ENCODE measurements at regions not wholly inside any gene's neighbourhood (a gene's known extent, or its start where the extent isn't known, plus 50 kb on each side); places are given as distances from the start of the nearest gene placed in this dataset.

- ChIA-PET POLR2A (no interaction called here), CTCF (no interaction called here)
- DNase-seq = no peak
- H3K27me3 Mint-ChIP-seq = peaks cover 0 to 2% of the 10 kb centered on the region in 2 donors
- no peak for ATAC-seq (replicated peaks in 1 of 4)
- H3K4me3 Mint-ChIP-seq = no peak overlapping the region
- Histone ChIP-seq H3K27ac (ENCODE audit: low read length) (no peak overlapping the region), H3K9me3 (no peaks in the 10 kb centered on the region), H3K4me1 (ENCODE audit: control insufficient read depth in 1 of 2, extremely low read depth in 1 of 2, insufficient read depth in 2 of 2, low read length in 2 of 2) (peaks cover 0 to 6% of the 10 kb centered on the region in 2 experiments), H3K36me3 (ENCODE audit: control insufficient read depth in 2 of 2, extremely low read depth in 1 of 2, insufficient read depth in 1 of 2, low read length in 1 of 2) (no peaks in the 10 kb centered on the region), H3K4me3 (ENCODE audit: control insufficient read depth in 1 of 2, extremely low read depth in 1 of 2, low read length in 1 of 2) (no peak overlapping the region), H3K27me3 (replicated peaks in 1 of 2; ENCODE audit: control insufficient read depth in 2 of 2, extremely low read depth in 1 of 2, insufficient read depth in 2 of 2, low read length in 1 of 2) (no peaks in the 10 kb centered on the region)
- WGBS (ENCODE audit: insufficient coverage) = no CpG with 5 or more reads among the region's 2 CpGs
- no peak overlapping the region for H3K27ac Mint-ChIP-seq
- H3K9me3 Mint-ChIP-seq = no peaks in the 10 kb centered on the region
- H3K36me3 Mint-ChIP-seq = no peaks in the 10 kb centered on the region
- H3K4me1 Mint-ChIP-seq = peaks cover 0 to 15% (median 12%) of the 10 kb centered on the region in 3 donors
Measured at GRCh38 chr14:97350415-97350814, 553.2 kb downstream of the VRK1 start.

GRCh38 chr14:97350894-97351731, 553.9 kb downstream of the VRK1 start:
- WGBS (ENCODE audit: insufficient coverage) = 66% methylated on average over 5 of the region's 7 CpGs
- H3K4me3 ChIP-seq (ENCODE audit: control insufficient read depth in 1 of 2, extremely low read depth in 1 of 2, low read length in 1 of 2) = no peak overlapping the region
- H3K4me1 Mint-ChIP-seq = peaks cover 0 to 15% (median 12%) of the 10 kb centered on the region in 3 donors
- H3K27ac Mint-ChIP-seq = no peak overlapping the region
- no peaks in the 10 kb centered on the region for H3K9me3 ChIP-seq
- no peak overlapping the region for H3K27ac ChIP-seq (ENCODE audit: low read length)
- no peaks in the 10 kb centered on the region for H3K36me3 ChIP-seq (ENCODE audit: control insufficient read depth in 2 of 2, extremely low read depth in 1 of 2, insufficient read depth in 1 of 2, low read length in 1 of 2)
- no peaks in the 10 kb centered on the region for H3K36me3 Mint-ChIP-seq
- DNase-seq (peak in 2 of 35 experiments; percentile 0 to 15), ATAC-seq (replicated peaks in 1 of 4) (no peak)
- no peaks in the 10 kb centered on the region for H3K27me3 Mint-ChIP-seq
- ChIA-PET CTCF (no interaction called here), POLR2A (no interaction called here)
- peaks cover 0 to 6% of the 10 kb centered on the region in 2 experiments for H3K4me1 ChIP-seq (ENCODE audit: control insufficient read depth in 1 of 2, extremely low read depth in 1 of 2, insufficient read depth in 2 of 2, low read length in 2 of 2)
- no peak overlapping the region for H3K4me3 Mint-ChIP-seq
- H3K27me3 ChIP-seq (replicated peaks in 1 of 2; ENCODE audit: control insufficient read depth in 2 of 2, extremely low read depth in 1 of 2, insufficient read depth in 2 of 2, low read length in 1 of 2) = no peaks in the 10 kb centered on the region
- H3K9me3 Mint-ChIP-seq = no peaks in the 10 kb centered on the region

GRCh38 chr14:97353102-97353501, 555.9 kb downstream of the VRK1 start:
- H3K9me3 ChIP-seq = no peaks in the 10 kb centered on the region
- no peak for ATAC-seq (replicated peaks in 1 of 4)
- no peak overlapping the region for H3K27ac ChIP-seq (ENCODE audit: low read length)
- peaks cover 0 to 15% (median 12%) of the 10 kb centered on the region in 3 donors for H3K4me1 Mint-ChIP-seq
- H3K27me3 Mint-ChIP-seq = no peaks in the 10 kb centered on the region
- ChIA-PET CTCF (no interaction called here), POLR2A (no interaction called here)
- 93% methylated on average over 5 of the region's 5 CpGs for WGBS (ENCODE audit: insufficient coverage)
- H3K4me1 ChIP-seq (ENCODE audit: control insufficient read depth in 1 of 2, extremely low read depth in 1 of 2, insufficient read depth in 2 of 2, low read length in 2 of 2) = peaks cover 0 to 6% of the 10 kb centered on the region in 2 experiments
- no peak overlapping the region for H3K4me3 ChIP-seq (ENCODE audit: control insufficient read depth in 1 of 2, extremely low read depth in 1 of 2, low read length in 1 of 2)
- H3K4me3 Mint-ChIP-seq = no peak overlapping the region
- no peaks in the 10 kb centered on the region for H3K27me3 ChIP-seq (replicated peaks in 1 of 2; ENCODE audit: control insufficient read depth in 2 of 2, extremely low read depth in 1 of 2, insufficient read depth in 2 of 2, low read length in 1 of 2)
- H3K36me3 ChIP-seq (ENCODE audit: control insufficient read depth in 2 of 2, extremely low read depth in 1 of 2, insufficient read depth in 1 of 2, low read length in 1 of 2) = no peaks in the 10 kb centered on the region
- no peak for DNase-seq
- H3K27ac Mint-ChIP-seq = no peak overlapping the region
- no peaks in the 10 kb centered on the region for H3K36me3 Mint-ChIP-seq
- no peaks in the 10 kb centered on the region for H3K9me3 Mint-ChIP-seq

- Mint-ChIP-seq H3K27ac (no peak overlapping the region), H3K36me3 (no peaks in the 10 kb centered on the region), H3K9me3 (no peaks in the 10 kb centered on the region), H3K4me1 (peaks cover 0 to 15% (median 12%) of the 10 kb centered on the region in 3 donors), H3K4me3 (no peak overlapping the region), H3K27me3 (no peaks in the 10 kb centered on the region)
- ChIA-PET POLR2A (no interaction called here), CTCF (no interaction called here)
- Histone ChIP-seq H3K27ac (ENCODE audit: low read length) (no peak overlapping the region), H3K4me3 (ENCODE audit: control insufficient read depth in 1 of 2, extremely low read depth in 1 of 2, low read length in 1 of 2) (no peak overlapping the region), H3K4me1 (ENCODE audit: control insufficient read depth in 1 of 2, extremely low read depth in 1 of 2, insufficient read depth in 2 of 2, low read length in 2 of 2) (peaks cover 0 to 6% of the 10 kb centered on the region in 2 experiments), H3K9me3 (no peaks in the 10 kb centered on the region), H3K36me3 (ENCODE audit: control insufficient read depth in 2 of 2, extremely low read depth in 1 of 2, insufficient read depth in 1 of 2, low read length in 1 of 2) (no peaks in the 10 kb centered on the region), H3K27me3 (replicated peaks in 1 of 2; ENCODE audit: control insufficient read depth in 2 of 2, extremely low read depth in 1 of 2, insufficient read depth in 2 of 2, low read length in 1 of 2) (no peaks in the 10 kb centered on the region)
- WGBS (ENCODE audit: insufficient coverage) = no CpG with 5 or more reads among the region's 3 CpGs
- ATAC-seq (replicated peaks in 1 of 4) (no peak), DNase-seq (no peak)
Measured at GRCh38 chr14:97354119-97354722, 557.0 kb downstream of the VRK1 start.

GRCh38 chr14:97359341-97359740, 562.2 kb downstream of the VRK1 start:
- H3K9me3 Mint-ChIP-seq = no peaks in the 10 kb centered on the region
- H3K36me3 ChIP-seq (ENCODE audit: control insufficient read depth in 2 of 2, extremely low read depth in 1 of 2, insufficient read depth in 1 of 2, low read length in 1 of 2) = no peaks in the 10 kb centered on the region
- peaks cover 0 to 6% (median 5%) of the 10 kb centered on the region in 3 donors for H3K4me1 Mint-ChIP-seq
- H3K4me3 Mint-ChIP-seq = no peak overlapping the region
- H3K27ac Mint-ChIP-seq = no peak overlapping the region
- CTCF ChIA-PET = no interaction called here
- no peaks in the 10 kb centered on the region for H3K4me1 ChIP-seq (ENCODE audit: control insufficient read depth in 1 of 2, extremely low read depth in 1 of 2, insufficient read depth in 2 of 2, low read length in 2 of 2)
- 95% methylated on average over 4 of the region's 6 CpGs for WGBS (ENCODE audit: insufficient coverage)
- POLR2A ChIA-PET = interaction anchor here in 1 of 2 donors (0.6 kb wide), 1 partner anchor 130 kb away, joined by 3 read pairs; no protein-coding TSS in a partner anchor
- no peak for DNase-seq
- H3K36me3 Mint-ChIP-seq = no peaks in the 10 kb centered on the region
- no peak for ATAC-seq (replicated peaks in 1 of 4)
- H3K27me3 Mint-ChIP-seq = no peaks in the 10 kb centered on the region
- no peak overlapping the region for H3K4me3 ChIP-seq (ENCODE audit: control insufficient read depth in 1 of 2, extremely low read depth in 1 of 2, low read length in 1 of 2)
- H3K27ac ChIP-seq (ENCODE audit: low read length) = no peak overlapping the region
- H3K27me3 ChIP-seq (replicated peaks in 1 of 2; ENCODE audit: control insufficient read depth in 2 of 2, extremely low read depth in 1 of 2, insufficient read depth in 2 of 2, low read length in 1 of 2) = no peaks in the 10 kb centered on the region
- H3K9me3 ChIP-seq = no peaks in the 10 kb centered on the region

- no peaks in the 10 kb centered on the region for H3K4me1 Mint-ChIP-seq
Measured at GRCh38 chr14:97361181-97361580, 564.0 kb downstream of the VRK1 start.

More at GRCh38 chr14:97361181-97361580, 564.0 kb downstream of the VRK1 start:
- no peak overlapping the region for H3K27ac ChIP-seq (ENCODE audit: low read length)
- no peaks in the 10 kb centered on the region for H3K9me3 ChIP-seq
- H3K4me3 Mint-ChIP-seq = no peak overlapping the region
- POLR2A ChIA-PET = no interaction called here
- H3K36me3 ChIP-seq (ENCODE audit: control insufficient read depth in 2 of 2, extremely low read depth in 1 of 2, insufficient read depth in 1 of 2, low read length in 1 of 2) = no peaks in the 10 kb centered on the region
- no peaks in the 10 kb centered on the region for H3K9me3 Mint-ChIP-seq
- no peaks in the 10 kb centered on the region for H3K36me3 Mint-ChIP-seq
- WGBS (ENCODE audit: insufficient coverage) = 100% methylated on average over 4 of the region's 6 CpGs
- no peak overlapping the region for H3K4me3 ChIP-seq (ENCODE audit: control insufficient read depth in 1 of 2, extremely low read depth in 1 of 2, low read length in 1 of 2)
- DNase-seq = no peak
- peaks cover 0 to 4% of the 10 kb centered on the region in 2 experiments for H3K27me3 ChIP-seq (replicated peaks in 1 of 2; ENCODE audit: control insufficient read depth in 2 of 2, extremely low read depth in 1 of 2, insufficient read depth in 2 of 2, low read length in 1 of 2)
- no peak for ATAC-seq (replicated peaks in 1 of 4)
- CTCF ChIA-PET = no interaction called here
- H3K4me1 ChIP-seq (ENCODE audit: control insufficient read depth in 1 of 2, extremely low read depth in 1 of 2, insufficient read depth in 2 of 2, low read length in 2 of 2) = no peaks in the 10 kb centered on the region
- H3K27ac Mint-ChIP-seq = no peak overlapping the region
- H3K27me3 Mint-ChIP-seq = no peaks in the 10 kb centered on the region
